Muscle layer of colon (tissue), 2 donors: ENCODE measurements at regions not wholly inside any gene's neighbourhood (a gene's known extent, or its start where the extent isn't known, plus 50 kb on each side); places are given as distances from the start of the nearest gene placed in this dataset.
"Not testable (repeated sequence)": the region's sequence is repeated elsewhere in the genome, so short reads cannot be mapped to it uniquely, and the experiment has no call there.

ENCODE experiments used
- H3K27ac ChIP-seq: one replicate; pipeline ENCODE4 v1.7.0; 2013; ENCODE audit warnings: low read depth, mild to moderate bottlenecking, low read length, moderate library complexity
- H3K27me3 ChIP-seq, 2 donors: one replicate each; pipeline ENCODE4 v1.7.0; 2013; ENCODE audit warnings: low read length in 2 of 2, mild to moderate bottlenecking in 2 of 2; ENCODE audit not compliant: insufficient read depth in 2 of 2, control insufficient read depth in 1 of 2
- H3K36me3 ChIP-seq: one replicate; pipeline ENCODE4 v1.7.0; 2013; ENCODE audit warnings: mild to moderate bottlenecking, low read length; ENCODE audit not compliant: insufficient read depth
- H3K4me1 ChIP-seq: one replicate; pipeline ENCODE4 v1.7.0; 2013; ENCODE audit warnings: mild to moderate bottlenecking, low read length; ENCODE audit not compliant: insufficient read depth
- H3K4me3 ChIP-seq, 2 donors: one replicate each; pipeline ENCODE4 v1.7.0; 2013; ENCODE audit warnings: low read length in 2 of 2, low read depth in 1 of 2, mild to moderate bottlenecking in 1 of 2, moderate library complexity in 1 of 2
- H3K9ac ChIP-seq: one replicate; pipeline ENCODE4 v1.7.0; 2013; ENCODE audit warnings: low read length
- H3K9me3 ChIP-seq: one replicate; pipeline ENCODE4 v1.7.0; 2013; ENCODE audit warnings: mild to moderate bottlenecking, low read length
- donor health status: abdominal sarcoma.
- donor health status: Adenocarcinoma of cecum.

GRCh38 chr5:103764403-103764802 lies 201.8 kb upstream of the NUDT12 start:
- Histone ChIP-seq H3K4me1 (no peaks in the 10 kb centered on the region), H3K4me3 (no peak overlapping the region), H3K27me3 (no peaks in the 10 kb centered on the region), H3K9ac (no peak overlapping the region), H3K9me3 (no peaks in the 10 kb centered on the region), H3K36me3 (no peaks in the 10 kb centered on the region), H3K27ac (no peak overlapping the region)

- Histone ChIP-seq H3K9me3 (no peaks in the 10 kb centered on the region), H3K27me3 (no peaks in the 10 kb centered on the region), H3K4me3 (no peak overlapping the region), H3K9ac (no peak overlapping the region), H3K4me1 (no peaks in the 10 kb centered on the region), H3K36me3 (no peaks in the 10 kb centered on the region), H3K27ac (no peak overlapping the region)
Measured at GRCh38 chr5:103758996-103759395, 196.4 kb upstream of the NUDT12 start.

- Histone ChIP-seq H3K4me1 (no peaks in the 10 kb centered on the region), H3K4me3 (no peak overlapping the region), H3K9me3 (no peaks in the 10 kb centered on the region), H3K27me3 (no peaks in the 10 kb centered on the region), H3K27ac (no peak overlapping the region), H3K9ac (no peak overlapping the region), H3K36me3 (no peaks in the 10 kb centered on the region)
Measured at GRCh38 chr5:103755974-103756373, 193.4 kb upstream of the NUDT12 start.

- no peak overlapping the region for H3K9ac ChIP-seq
- no peaks in the 10 kb centered on the region for H3K27me3 ChIP-seq
- no peaks in the 10 kb centered on the region for H3K36me3 ChIP-seq
- H3K4me3 ChIP-seq: no peak overlapping the region
- peaks cover 7% of the 10 kb centered on the region for H3K4me1 ChIP-seq
- no peak overlapping the region for H3K27ac ChIP-seq
- H3K9me3 ChIP-seq: no peaks in the 10 kb centered on the region
Measured at GRCh38 chr5:103745353-103746065, 182.9 kb upstream of the NUDT12 start.

GRCh38 chr5:103744159-103744558 lies 181.6 kb upstream of the NUDT12 start:
- H3K9me3 ChIP-seq: no peaks in the 10 kb centered on the region
- H3K4me1 ChIP-seq: peaks cover 7% of the 10 kb centered on the region
- H3K9ac ChIP-seq: no peak overlapping the region
- no peak overlapping the region for H3K27ac ChIP-seq
- no peaks in the 10 kb centered on the region for H3K27me3 ChIP-seq
- no peak overlapping the region for H3K4me3 ChIP-seq
- no peaks in the 10 kb centered on the region for H3K36me3 ChIP-seq

- H3K4me1 ChIP-seq: peaks cover 7% of the 10 kb centered on the region
- H3K9me3 ChIP-seq: no peaks in the 10 kb centered on the region
- H3K27ac ChIP-seq: no peak overlapping the region
- H3K27me3 ChIP-seq: no peaks in the 10 kb centered on the region
- H3K9ac ChIP-seq: no peak overlapping the region
- H3K4me3 ChIP-seq: no peak overlapping the region
- no peaks in the 10 kb centered on the region for H3K36me3 ChIP-seq
Measured at GRCh38 chr5:103743421-103743820, 180.8 kb upstream of the NUDT12 start.

GRCh38 chr5:103741984-103742383 lies 179.4 kb upstream of the NUDT12 start:
- Histone ChIP-seq H3K9me3 (no peaks in the 10 kb centered on the region), H3K4me1 (peaks cover 7% of the 10 kb centered on the region), H3K27me3 (no peaks in the 10 kb centered on the region), H3K9ac (no peak overlapping the region), H3K36me3 (no peaks in the 10 kb centered on the region), H3K27ac (no peak overlapping the region), H3K4me3 (no peak overlapping the region)

GRCh38 chr5:103736343-103736742 lies 173.8 kb upstream of the NUDT12 start:
- not testable (repeated sequence) for H3K27me3 ChIP-seq, H3K9ac ChIP-seq, H3K9me3 ChIP-seq, H3K4me1 ChIP-seq, H3K4me3 ChIP-seq, H3K27ac ChIP-seq, H3K36me3 ChIP-seq

- no peak overlapping the region for H3K4me3 ChIP-seq
- H3K27ac ChIP-seq: no peak overlapping the region
Measured at GRCh38 chr5:103724271-103724670, 161.7 kb upstream of the NUDT12 start.

GRCh38 chr5:103721183-103721582 lies 158.6 kb upstream of the NUDT12 start:
- Histone ChIP-seq H3K4me3 (no peak overlapping the region), H3K4me1 (no peaks in the 10 kb centered on the region), H3K36me3 (no peaks in the 10 kb centered on the region), H3K27me3 (no peaks in the 10 kb centered on the region), H3K9ac (no peak overlapping the region), H3K27ac (no peak overlapping the region), H3K9me3 (no peaks in the 10 kb centered on the region)

More at GRCh38 chr5:103724271-103724670, 161.7 kb upstream of the NUDT12 start:
- no peaks in the 10 kb centered on the region for H3K9me3 ChIP-seq
- H3K4me1 ChIP-seq: no peaks in the 10 kb centered on the region
- H3K27me3 ChIP-seq: no peaks in the 10 kb centered on the region
- H3K36me3 ChIP-seq: no peaks in the 10 kb centered on the region
- no peak overlapping the region for H3K9ac ChIP-seq

GRCh38 chr5:103718108-103718507 lies 155.5 kb upstream of the NUDT12 start:
- Histone ChIP-seq H3K9me3 (no peaks in the 10 kb centered on the region), H3K4me1 (no peaks in the 10 kb centered on the region), H3K36me3 (no peaks in the 10 kb centered on the region), H3K27me3 (no peaks in the 10 kb centered on the region), H3K4me3 (no peak overlapping the region), H3K9ac (no peak overlapping the region), H3K27ac (no peak overlapping the region)

GRCh38 chr5:103708601-103709000 lies 146.0 kb upstream of the NUDT12 start:
- H3K27me3 ChIP-seq: no peaks in the 10 kb centered on the region
- no peak overlapping the region for H3K9ac ChIP-seq
- H3K36me3 ChIP-seq: no peaks in the 10 kb centered on the region
- H3K27ac ChIP-seq: no peak overlapping the region
- peaks cover 6% of the 10 kb centered on the region for H3K4me1 ChIP-seq
- H3K4me3 ChIP-seq: no peak overlapping the region
- no peaks in the 10 kb centered on the region for H3K9me3 ChIP-seq
